GM12874 (cell line): ENCODE measurements at regions not wholly inside any gene's neighbourhood (a gene's known extent, or its start where the extent isn't known, plus 50 kb on each side); places are given as distances from the start of the nearest gene placed in this dataset.

ENCODE experiments used
- CTCF ChIP-seq: IDR thresholded peaks from 2 replicates; pipeline ENCODE4 v1.5.1; 2011; ENCODE audit warnings: low read depth, mild to moderate bottlenecking, control low read depth, low read length, moderate library complexity; ENCODE audit not compliant: insufficient read depth

GRCh38 chr4:22910200-22910599, 217.5 kb downstream of the GBA3 start:
- no peak for TF ChIP-seq CTCF

- no peak for TF ChIP-seq CTCF
Measured at GRCh38 chr4:22906045-22906444, 213.3 kb downstream of the GBA3 start.

- TF ChIP-seq CTCF, result no peak
Measured at GRCh38 chr4:22903913-22904312, 211.2 kb downstream of the GBA3 start.

GRCh38 chr4:22901631-22902030, 208.9 kb downstream of the GBA3 start:
- TF ChIP-seq CTCF, result no peak

GRCh38 chr4:22900876-22901275, 208.1 kb downstream of the GBA3 start:
- no peak for TF ChIP-seq CTCF

GRCh38 chr4:22897520-22898108, 204.9 kb downstream of the GBA3 start:
- TF ChIP-seq CTCF, result peak; percentile 64

GRCh38 chr4:22895482-22895881, 202.7 kb downstream of the GBA3 start:
- TF ChIP-seq CTCF, result no peak
